ENCODE measurements at regions not wholly inside any gene's neighbourhood (a gene's known extent, or its start where the extent isn't known, plus 50 kb on each side); places are given as distances from the start of the nearest gene placed in this dataset.

- Histone ChIP-seq H3K36me3 (ENCODE audit: insufficient read depth) (no peaks in the 10 kb centered on the region), H3K27ac (no peak overlapping the region), H3K4me3 (IDR thresholded peaks at IDR 0.05; ENCODE audit: insufficient read depth, low read depth, low read length) (no peak overlapping the region), H3K4me2 (no peak overlapping the region), H3K27me3 (ENCODE audit: insufficient read depth, low read depth) (no peaks in the 10 kb centered on the region), H4K20me1 (ENCODE audit: insufficient read depth) (no peaks in the 10 kb centered on the region), H2AFZ (ENCODE audit: low read depth) (no peak overlapping the region), H3K79me2 (ENCODE audit: insufficient read depth, low read depth) (no peaks in the 10 kb centered on the region), H3K9ac (no peak overlapping the region), H3K4me1 (ENCODE audit: low read depth, poor library complexity, severe bottlenecking) (no peaks in the 10 kb centered on the region)
- TF ChIP-seq CTCF (conservative IDR thresholded peaks at IDR 0.05; ENCODE audit: low read depth, low read length) = no peak
These were observed 84.7 kb upstream of the ST6GAL2 start for GRCh38 chr2:106970471-106971261.

GRCh38 chr2:106972782-106973181, 86.8 kb upstream of the ST6GAL2 start:
- no peaks in the 10 kb centered on the region for H4K20me1 ChIP-seq (ENCODE audit: insufficient read depth)
- H3K79me2 ChIP-seq (ENCODE audit: insufficient read depth, low read depth) = no peaks in the 10 kb centered on the region
- no peaks in the 10 kb centered on the region for H3K36me3 ChIP-seq (ENCODE audit: insufficient read depth)
- H3K9ac ChIP-seq = no peak overlapping the region
- no peak overlapping the region for H3K4me2 ChIP-seq
- no peaks in the 10 kb centered on the region for H3K27me3 ChIP-seq (ENCODE audit: insufficient read depth, low read depth)
- no peak for TF ChIP-seq CTCF (conservative IDR thresholded peaks at IDR 0.05; ENCODE audit: low read depth, low read length)
- no peaks in the 10 kb centered on the region for H3K4me1 ChIP-seq (ENCODE audit: low read depth, poor library complexity, severe bottlenecking)
- H3K4me3 ChIP-seq (IDR thresholded peaks at IDR 0.05; ENCODE audit: insufficient read depth, low read depth, low read length) = no peak overlapping the region
- no peak overlapping the region for H2AFZ ChIP-seq (ENCODE audit: low read depth)
- no peak overlapping the region for H3K27ac ChIP-seq

- H3K9ac ChIP-seq = no peak overlapping the region
- no peak for TF ChIP-seq CTCF (conservative IDR thresholded peaks at IDR 0.05; ENCODE audit: low read depth, low read length)
- H3K4me3 ChIP-seq (IDR thresholded peaks at IDR 0.05; ENCODE audit: insufficient read depth, low read depth, low read length) = no peak overlapping the region
- no peak overlapping the region for H3K27ac ChIP-seq
- no peaks in the 10 kb centered on the region for H4K20me1 ChIP-seq (ENCODE audit: insufficient read depth)
- no peaks in the 10 kb centered on the region for H3K4me1 ChIP-seq (ENCODE audit: low read depth, poor library complexity, severe bottlenecking)
- no peaks in the 10 kb centered on the region for H3K36me3 ChIP-seq (ENCODE audit: insufficient read depth)
- H3K79me2 ChIP-seq (ENCODE audit: insufficient read depth, low read depth) = no peaks in the 10 kb centered on the region
- no peak overlapping the region for H2AFZ ChIP-seq (ENCODE audit: low read depth)
- H3K4me2 ChIP-seq = no peak overlapping the region
- H3K27me3 ChIP-seq (ENCODE audit: insufficient read depth, low read depth) = no peaks in the 10 kb centered on the region
These were observed 88.9 kb upstream of the ST6GAL2 start for GRCh38 chr2:106974891-106975290.

- Histone ChIP-seq H3K9ac (no peak overlapping the region), H3K4me1 (ENCODE audit: low read depth, poor library complexity, severe bottlenecking) (no peaks in the 10 kb centered on the region), H3K79me2 (ENCODE audit: insufficient read depth, low read depth) (no peaks in the 10 kb centered on the region), H3K27ac (no peak overlapping the region), H3K4me2 (no peak overlapping the region), H3K27me3 (ENCODE audit: insufficient read depth, low read depth) (no peaks in the 10 kb centered on the region), H4K20me1 (ENCODE audit: insufficient read depth) (no peaks in the 10 kb centered on the region), H3K4me3 (IDR thresholded peaks at IDR 0.05; ENCODE audit: insufficient read depth, low read depth, low read length) (no peak overlapping the region), H3K36me3 (ENCODE audit: insufficient read depth) (no peaks in the 10 kb centered on the region), H2AFZ (ENCODE audit: low read depth) (no peak overlapping the region)
- TF ChIP-seq CTCF (conservative IDR thresholded peaks at IDR 0.05; ENCODE audit: low read depth, low read length) = no peak
These were observed 89.7 kb upstream of the ST6GAL2 start for GRCh38 chr2:106975641-106976040.
